Adrenal gland (tissue), 5 donors: ENCODE measurements at regions not wholly inside any gene's neighbourhood (a gene's known extent, or its start where the extent isn't known, plus 50 kb on each side); places are given as distances from the start of the nearest gene placed in this dataset.

ENCODE experiments used
- POLR2A ChIP-seq, 2 donors: fragments of 450-650 bp; IDR thresholded peaks; one replicate each; pipeline ENCODE4 v1.6.1; 2017; ENCODE audit warnings: antibody characterized with exemption in 2 of 2, mild to moderate bottlenecking in 2 of 2, moderate library complexity in 1 of 2
- TF ChIP-seq, protein P1 (sequence below), 6 experiments: fragments of 450-650 bp in 4 of 6; fragments of 200-600 bp in 2 of 6; sonication (generic) in 1 of 6; IDR thresholded peaks; 1 replicate in 5 of 6; 2 replicates in 1 of 6; pipeline versions ENCODE4 v1.5.1 to v1.8.0; 2016 to 2021; ENCODE audit warnings: antibody characterized with exemption in 6 of 6, mild to moderate bottlenecking in 2 of 6, moderate library complexity in 1 of 6
- donor health status: DM: no; HTN: no; CAD: no.

DNA sequence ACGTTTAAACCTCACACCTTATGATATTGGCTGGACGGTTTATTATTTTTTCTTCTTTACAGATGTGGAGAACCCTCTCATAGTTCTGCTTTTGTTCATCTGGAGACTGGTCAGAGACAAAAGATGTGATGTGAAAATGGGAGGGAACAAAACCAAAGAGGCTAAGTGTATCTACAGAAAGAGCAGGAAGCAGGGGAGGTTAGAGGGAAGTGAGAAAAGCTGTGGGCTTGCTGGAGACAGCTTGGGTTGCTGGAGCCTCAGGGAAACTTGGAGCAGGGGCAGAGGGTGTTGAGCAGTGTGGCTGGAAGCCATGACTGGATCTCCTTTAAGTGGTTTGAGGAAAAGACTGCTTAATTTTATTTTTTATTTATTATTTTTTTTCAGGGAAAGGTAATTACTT lies 79.0 kb upstream of the SNX19 start:
- no peak for TF ChIP-seq POLR2A (IDR thresholded peaks at IDR 0.05)
- TF ChIP-seq, protein P1, sequence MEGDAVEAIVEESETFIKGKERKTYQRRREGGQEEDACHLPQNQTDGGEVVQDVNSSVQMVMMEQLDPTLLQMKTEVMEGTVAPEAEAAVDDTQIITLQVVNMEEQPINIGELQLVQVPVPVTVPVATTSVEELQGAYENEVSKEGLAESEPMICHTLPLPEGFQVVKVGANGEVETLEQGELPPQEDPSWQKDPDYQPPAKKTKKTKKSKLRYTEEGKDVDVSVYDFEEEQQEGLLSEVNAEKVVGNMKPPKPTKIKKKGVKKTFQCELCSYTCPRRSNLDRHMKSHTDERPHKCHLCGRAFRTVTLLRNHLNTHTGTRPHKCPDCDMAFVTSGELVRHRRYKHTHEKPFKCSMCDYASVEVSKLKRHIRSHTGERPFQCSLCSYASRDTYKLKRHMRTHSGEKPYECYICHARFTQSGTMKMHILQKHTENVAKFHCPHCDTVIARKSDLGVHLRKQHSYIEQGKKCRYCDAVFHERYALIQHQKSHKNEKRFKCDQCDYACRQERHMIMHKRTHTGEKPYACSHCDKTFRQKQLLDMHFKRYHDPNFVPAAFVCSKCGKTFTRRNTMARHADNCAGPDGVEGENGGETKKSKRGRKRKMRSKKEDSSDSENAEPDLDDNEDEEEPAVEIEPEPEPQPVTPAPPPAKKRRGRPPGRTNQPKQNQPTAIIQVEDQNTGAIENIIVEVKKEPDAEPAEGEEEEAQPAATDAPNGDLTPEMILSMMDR (IDR thresholded peaks at IDR 0.05), result no peak
